Activated naive CD8-positive, alpha-beta T cell treated with anti-CD3 and anti-CD28 coated beads for 36 hours (primary cell): ENCODE measurements at regions not wholly inside any gene's neighbourhood (a gene's known extent, or its start where the extent isn't known, plus 50 kb on each side); places are given as distances from the start of the nearest gene placed in this dataset.

ENCODE experiments used
- DNase-seq: peaks from one replicate; pipeline ENCODE4 v3.0.0; 2021
- H3K27ac Mint-ChIP-seq: one replicate; pipeline ENCODE4 v1.8.0; 2022; ENCODE audit warnings: mild to moderate bottlenecking, moderate library complexity, mixed read lengths
- H3K27me3 Mint-ChIP-seq: one replicate; pipeline ENCODE4 v1.8.0; 2022; ENCODE audit warnings: mild to moderate bottlenecking, mixed read lengths
- H3K36me3 Mint-ChIP-seq: one replicate; pipeline ENCODE4 v1.8.0; 2021; ENCODE audit warnings: mild to moderate bottlenecking, mixed read lengths
- H3K4me1 Mint-ChIP-seq: one replicate; pipeline ENCODE4 v1.8.0; 2021; ENCODE audit warnings: mixed read lengths
- H3K4me3 Mint-ChIP-seq: one replicate; pipeline ENCODE4 v1.8.0; 2022; ENCODE audit warnings: mild to moderate bottlenecking, moderate library complexity, mixed read lengths
- H3K9me3 Mint-ChIP-seq: one replicate; pipeline ENCODE4 v1.8.0; 2022; ENCODE audit warnings: mixed read lengths

- Mint-ChIP-seq H3K27ac (no peak overlapping the region), H3K4me1 (peaks cover 39% of the 10 kb centered on the region), H3K9me3 (peaks cover 1% of the 10 kb centered on the region), H3K36me3 (peaks cover 33% of the 10 kb centered on the region), H3K27me3 (no peaks in the 10 kb centered on the region), H3K4me3 (peak overlapping the region; percentile 18)
- no peak for DNase-seq
Measured at GRCh38 chr14:65339866-65340265, 72.7 kb upstream of the FUT8 start.

GRCh38 chr14:65344011-65344410, 68.5 kb upstream of the FUT8 start:
- H3K4me1 Mint-ChIP-seq: peaks cover 23% of the 10 kb centered on the region
- H3K27me3 Mint-ChIP-seq: no peaks in the 10 kb centered on the region
- peaks cover 50% of the 10 kb centered on the region for H3K36me3 Mint-ChIP-seq

GRCh38 chr14:65345266-65345665, 67.3 kb upstream of the FUT8 start:
- no peaks in the 10 kb centered on the region for H3K9me3 Mint-ChIP-seq
- no peak for DNase-seq
- H3K4me1 Mint-ChIP-seq: peaks cover 17% of the 10 kb centered on the region
- no peak overlapping the region for H3K27ac Mint-ChIP-seq
- H3K4me3 Mint-ChIP-seq: no peak overlapping the region
- no peaks in the 10 kb centered on the region for H3K27me3 Mint-ChIP-seq
- H3K36me3 Mint-ChIP-seq: peaks cover 54% of the 10 kb centered on the region

More at GRCh38 chr14:65344011-65344410, 68.5 kb upstream of the FUT8 start:
- H3K4me3 Mint-ChIP-seq: no peak overlapping the region
- peaks cover 1% of the 10 kb centered on the region for H3K9me3 Mint-ChIP-seq
- H3K27ac Mint-ChIP-seq: no peak overlapping the region
- DNase-seq: no peak

- H3K9me3 Mint-ChIP-seq: no peaks in the 10 kb centered on the region
- H3K27me3 Mint-ChIP-seq: no peaks in the 10 kb centered on the region
- no peak overlapping the region for H3K27ac Mint-ChIP-seq
- no peak for DNase-seq
- H3K4me3 Mint-ChIP-seq: no peak overlapping the region
- H3K4me1 Mint-ChIP-seq: peaks cover 15% of the 10 kb centered on the region
- H3K36me3 Mint-ChIP-seq: peaks cover 48% of the 10 kb centered on the region
Measured at GRCh38 chr14:65346474-65346873, 66.1 kb upstream of the FUT8 start.

- DNase-seq: no peak
- Mint-ChIP-seq H3K4me1 (peaks cover 14% of the 10 kb centered on the region), H3K9me3 (no peaks in the 10 kb centered on the region), H3K27ac (no peak overlapping the region), H3K36me3 (peaks cover 51% of the 10 kb centered on the region), H3K27me3 (no peaks in the 10 kb centered on the region), H3K4me3 (no peak overlapping the region)
Measured at GRCh38 chr14:65346895-65347294, 65.6 kb upstream of the FUT8 start.

GRCh38 chr14:65348137-65348536, 64.4 kb upstream of the FUT8 start:
- Mint-ChIP-seq H3K36me3 (peaks cover 51% of the 10 kb centered on the region), H3K4me1 (peaks cover 15% of the 10 kb centered on the region), H3K4me3 (no peak overlapping the region), H3K9me3 (no peaks in the 10 kb centered on the region), H3K27ac (no peak overlapping the region), H3K27me3 (no peaks in the 10 kb centered on the region)
- no peak for DNase-seq

- Mint-ChIP-seq H3K27me3 (no peaks in the 10 kb centered on the region), H3K4me1 (peaks cover 18% of the 10 kb centered on the region), H3K36me3 (peaks cover 52% of the 10 kb centered on the region), H3K27ac (no peak overlapping the region), H3K4me3 (no peak overlapping the region), H3K9me3 (no peaks in the 10 kb centered on the region)
- no peak for DNase-seq
Measured at GRCh38 chr14:65349100-65349499, 63.4 kb upstream of the FUT8 start.

- Mint-ChIP-seq H3K27me3 (no peaks in the 10 kb centered on the region), H3K4me1 (peaks cover 31% of the 10 kb centered on the region)
Measured at GRCh38 chr14:65351493-65352194, 60.9 kb upstream of the FUT8 start.

GRCh38 chr14:65352964-65353530, 59.5 kb upstream of the FUT8 start:
- DNase-seq: no peak
- H3K9me3 Mint-ChIP-seq: no peaks in the 10 kb centered on the region
- no peak overlapping the region for H3K4me3 Mint-ChIP-seq
- H3K36me3 Mint-ChIP-seq: peaks cover 46% of the 10 kb centered on the region
- peaks cover 37% of the 10 kb centered on the region for H3K4me1 Mint-ChIP-seq
- no peaks in the 10 kb centered on the region for H3K27me3 Mint-ChIP-seq
- H3K27ac Mint-ChIP-seq: no peak overlapping the region

More at GRCh38 chr14:65351493-65352194, 60.9 kb upstream of the FUT8 start:
- DNase-seq: no peak
- Mint-ChIP-seq H3K27ac (no peak overlapping the region), H3K36me3 (peaks cover 48% of the 10 kb centered on the region), H3K9me3 (no peaks in the 10 kb centered on the region), H3K4me3 (no peak overlapping the region)

GRCh38 chr14:65354131-65354530, 58.4 kb upstream of the FUT8 start:
- no peak for DNase-seq
- H3K9me3 Mint-ChIP-seq: no peaks in the 10 kb centered on the region
- peaks cover 43% of the 10 kb centered on the region for H3K36me3 Mint-ChIP-seq
- H3K27ac Mint-ChIP-seq: no peak overlapping the region
- H3K27me3 Mint-ChIP-seq: no peaks in the 10 kb centered on the region
- peaks cover 36% of the 10 kb centered on the region for H3K4me1 Mint-ChIP-seq
- H3K4me3 Mint-ChIP-seq: no peak overlapping the region

- peaks cover 44% of the 10 kb centered on the region for H3K36me3 Mint-ChIP-seq
- DNase-seq: no peak
- no peak overlapping the region for H3K4me3 Mint-ChIP-seq
- peaks cover 40% of the 10 kb centered on the region for H3K4me1 Mint-ChIP-seq
- H3K27me3 Mint-ChIP-seq: no peaks in the 10 kb centered on the region
- H3K9me3 Mint-ChIP-seq: no peaks in the 10 kb centered on the region
- H3K27ac Mint-ChIP-seq: no peak overlapping the region
Measured at GRCh38 chr14:65354715-65355114, 57.8 kb upstream of the FUT8 start.

- peaks cover 51% of the 10 kb centered on the region for H3K36me3 Mint-ChIP-seq
- H3K4me3 Mint-ChIP-seq: no peak overlapping the region
- no peak overlapping the region for H3K27ac Mint-ChIP-seq
- peaks cover 49% of the 10 kb centered on the region for H3K4me1 Mint-ChIP-seq
- DNase-seq: peak; percentile 39
- H3K27me3 Mint-ChIP-seq: no peaks in the 10 kb centered on the region
- H3K9me3 Mint-ChIP-seq: no peaks in the 10 kb centered on the region
Measured at GRCh38 chr14:65356327-65356836, 56.1 kb upstream of the FUT8 start.

- no peaks in the 10 kb centered on the region for H3K27me3 Mint-ChIP-seq
- no peak for DNase-seq
- H3K9me3 Mint-ChIP-seq: no peaks in the 10 kb centered on the region
- H3K36me3 Mint-ChIP-seq: peaks cover 49% of the 10 kb centered on the region
- H3K4me1 Mint-ChIP-seq: peaks cover 49% of the 10 kb centered on the region
- no peak overlapping the region for H3K27ac Mint-ChIP-seq
- no peak overlapping the region for H3K4me3 Mint-ChIP-seq
Measured at GRCh38 chr14:65357113-65357512, 55.4 kb upstream of the FUT8 start.

GRCh38 chr14:65357689-65358088, 54.8 kb upstream of the FUT8 start:
- Mint-ChIP-seq H3K27me3 (no peaks in the 10 kb centered on the region), H3K27ac (no peak overlapping the region), H3K36me3 (peaks cover 53% of the 10 kb centered on the region), H3K4me1 (peaks cover 48% of the 10 kb centered on the region), H3K4me3 (no peak overlapping the region), H3K9me3 (no peaks in the 10 kb centered on the region)
- DNase-seq: no peak

- Mint-ChIP-seq H3K4me1 (peaks cover 39% of the 10 kb centered on the region), H3K27ac (no peak overlapping the region), H3K9me3 (no peaks in the 10 kb centered on the region), H3K36me3 (peaks cover 53% of the 10 kb centered on the region), H3K27me3 (no peaks in the 10 kb centered on the region), H3K4me3 (no peak overlapping the region)
- DNase-seq: no peak
Measured at GRCh38 chr14:65359503-65359902, 53.0 kb upstream of the FUT8 start.
